GM21526 (cell line): ENCODE measurements at regions not wholly inside any gene's neighbourhood (a gene's known extent, or its start where the extent isn't known, plus 50 kb on each side); places are given as distances from the start of the nearest gene placed in this dataset.

Experiments
- ATAC-seq: cut with Tn5 transposase; IDR thresholded peaks from one replicate; pipeline ENCODE4 v1.9.1; 2021; ENCODE audit warnings: moderate library complexity; ENCODE audit not compliant: unreplicated experiment, low FRiP score

GRCh38 chr2:118479020-118479419, 368.4 kb downstream of the EN1 start:
- ATAC-seq = no peak

- ATAC-seq = no peak
These were observed 370.2 kb downstream of the EN1 start for GRCh38 chr2:118477111-118477862.

DNA sequence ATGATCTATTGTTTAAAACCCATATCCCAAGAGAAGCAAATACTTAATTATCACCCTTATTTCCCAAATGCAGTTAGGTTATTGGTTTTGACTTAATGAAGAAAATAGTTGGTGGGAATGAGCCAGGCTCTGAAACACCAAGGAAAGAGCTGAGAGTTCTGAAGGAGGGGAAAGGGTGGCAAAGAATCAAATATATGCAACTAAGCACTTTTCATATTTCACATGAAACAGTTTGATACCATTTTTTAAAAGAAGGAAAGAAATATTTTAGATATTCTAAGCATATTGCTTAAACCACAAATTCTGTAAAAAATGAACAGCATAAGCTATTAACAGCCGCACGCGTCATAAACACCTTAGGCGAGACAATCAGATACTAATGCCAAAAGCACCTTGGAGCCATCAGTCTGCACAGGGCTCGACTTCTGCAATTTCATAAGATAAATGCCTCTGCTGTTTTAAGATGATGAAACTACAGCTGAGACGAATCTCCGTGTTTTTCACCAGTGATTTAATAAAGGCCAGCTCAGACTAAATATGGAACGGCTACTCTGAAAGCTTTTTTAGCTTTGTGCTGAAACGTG, 371.7 kb downstream of the EN1 start:
- no peak for ATAC-seq

GRCh38 chr2:118474541-118474920, 372.9 kb downstream of the EN1 start:
- no peak for ATAC-seq

DNA sequence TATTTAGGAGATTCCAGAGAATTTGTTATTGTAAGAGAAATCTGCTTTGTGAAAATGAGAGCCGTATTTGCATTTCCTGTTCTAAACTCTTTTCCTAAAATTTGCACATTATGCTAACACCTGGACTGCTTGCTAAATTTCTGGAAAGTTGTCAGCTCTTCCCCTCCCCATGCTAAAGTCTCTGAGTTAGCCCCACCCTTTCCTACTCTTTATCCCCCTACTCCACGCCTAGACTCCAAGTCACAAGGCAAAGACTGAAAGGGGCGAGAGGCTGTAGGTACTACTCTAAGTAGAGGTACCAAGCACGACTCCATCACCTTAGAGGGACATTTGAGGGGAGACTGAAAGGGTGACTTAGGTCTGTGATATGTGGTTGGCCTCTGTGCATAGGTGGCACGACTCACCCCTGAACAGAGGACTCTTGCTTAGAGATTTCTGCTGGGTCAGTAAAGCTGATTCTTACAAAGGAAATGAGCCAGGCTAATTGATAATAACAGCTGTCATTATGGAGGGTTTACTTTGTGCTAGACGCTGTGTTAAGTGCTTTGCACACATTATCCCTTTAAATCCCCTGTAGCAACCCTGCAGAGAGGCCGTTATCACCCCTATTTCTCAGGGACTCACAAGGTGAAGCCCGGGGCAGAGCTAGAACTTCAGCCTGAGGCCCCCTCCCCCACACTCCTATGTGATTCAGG, 373.5 kb downstream of the EN1 start:
- ATAC-seq = no peak

GRCh38 chr2:118473241-118473640, 374.2 kb downstream of the EN1 start:
- ATAC-seq = no peak

DNA sequence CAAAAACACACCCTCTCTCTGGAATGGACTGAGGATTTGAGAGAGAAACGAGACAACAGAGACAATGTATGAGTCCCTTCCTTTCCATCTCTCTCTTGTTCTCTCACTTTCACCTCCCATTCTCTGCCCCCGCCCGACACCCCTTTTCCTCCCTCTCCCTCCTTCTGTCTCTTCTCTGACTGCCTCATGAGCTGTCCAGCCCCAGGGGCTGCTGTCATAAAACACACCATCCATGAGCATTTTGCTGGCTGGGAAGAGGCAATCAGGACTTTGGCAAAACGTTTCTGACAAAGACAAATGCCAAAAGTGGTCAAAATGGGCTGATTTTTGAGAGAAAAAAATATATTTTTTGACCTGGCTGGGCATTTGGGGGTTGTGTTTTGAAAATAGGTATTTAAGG, 377.2 kb downstream of the EN1 start:
- no peak for ATAC-seq

DNA sequence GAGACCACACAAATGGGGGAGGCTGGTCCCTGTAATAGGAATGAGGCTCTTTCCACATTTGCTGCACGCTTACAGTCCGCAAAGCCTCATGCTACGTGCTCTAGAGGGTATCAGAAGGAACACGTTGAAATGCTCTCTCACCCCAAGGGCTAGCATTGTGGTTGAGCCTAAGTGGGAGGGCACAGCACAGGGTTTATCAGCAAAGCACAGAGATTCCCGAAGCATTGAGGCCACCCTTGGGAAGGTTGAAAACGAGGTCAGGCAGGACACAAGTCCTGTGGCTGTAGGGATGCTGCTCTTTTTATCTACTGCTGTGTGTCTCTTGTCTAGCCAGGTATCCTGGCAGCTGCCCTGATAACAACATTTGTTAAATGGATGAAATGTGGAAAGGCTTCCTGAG, 378.3 kb downstream of the EN1 start:
- ATAC-seq = no peak

- no peak for ATAC-seq
These were observed 376.4 kb downstream of the INSIG2 start for GRCh38 chr2:118464546-118465265.

- no peak for ATAC-seq
These were observed 375.8 kb downstream of the INSIG2 start for GRCh38 chr2:118464046-118464445.

GRCh38 chr2:118460425-118460824, 372.2 kb downstream of the INSIG2 start:
- ATAC-seq = no peak

DNA sequence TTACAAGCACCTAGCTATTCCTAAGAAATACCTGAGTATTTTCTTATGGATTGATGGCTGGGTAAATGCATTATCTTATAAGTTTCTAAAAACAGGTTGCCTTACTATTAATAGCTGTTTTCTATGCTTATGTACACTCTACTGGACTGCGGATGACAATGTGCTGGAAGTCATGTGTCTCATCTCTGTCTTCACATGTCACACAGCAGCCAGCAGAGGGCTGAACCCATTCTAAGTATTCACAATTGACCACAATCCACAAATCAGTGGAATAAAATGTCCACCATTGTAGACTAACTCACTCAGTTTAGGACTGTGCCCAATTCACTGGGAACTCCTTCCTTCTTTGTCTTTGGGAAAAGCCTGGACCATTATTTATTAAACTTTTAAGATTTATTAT, 371.2 kb downstream of the INSIG2 start:
- no peak for ATAC-seq

DNA sequence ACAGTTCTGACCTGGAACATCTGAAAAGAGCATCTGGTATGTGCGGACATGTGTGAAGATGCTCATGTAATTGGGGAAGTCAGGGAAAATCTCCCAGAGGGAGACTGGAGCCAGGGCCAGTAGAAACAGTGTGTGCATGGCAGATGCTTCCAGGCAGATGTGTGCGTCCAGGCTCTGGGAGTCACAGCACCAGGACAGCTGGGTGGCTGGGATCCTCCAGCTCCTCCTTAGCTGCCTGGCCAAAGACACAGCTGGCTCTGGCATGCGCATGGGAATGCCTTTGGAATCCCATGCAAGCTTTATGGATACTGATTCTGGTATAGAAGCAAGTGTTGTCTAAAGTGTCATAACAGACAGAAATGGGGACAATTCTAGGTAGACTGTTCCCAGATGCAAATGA, 369.7 kb downstream of the INSIG2 start:
- no peak for ATAC-seq

DNA sequence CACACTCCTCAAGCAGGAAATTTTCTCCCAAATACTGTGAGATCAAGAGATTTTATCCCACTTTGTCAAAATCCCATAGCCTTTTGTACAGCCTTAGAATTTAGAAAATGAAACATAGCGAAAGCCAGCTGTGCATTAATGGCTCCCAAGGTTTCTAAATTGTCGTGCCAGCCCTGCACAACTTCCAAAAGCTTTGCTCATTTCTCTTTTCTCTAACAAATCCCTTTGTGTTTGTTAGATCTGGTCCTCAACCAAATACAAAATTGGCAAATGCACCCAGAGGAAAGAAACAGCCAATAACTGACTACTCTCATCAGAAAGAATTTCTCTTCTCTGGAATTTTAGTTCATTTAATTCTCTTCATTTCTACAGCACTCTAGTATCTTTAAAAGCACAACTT, 361.1 kb downstream of the INSIG2 start:
- no peak for ATAC-seq

DNA sequence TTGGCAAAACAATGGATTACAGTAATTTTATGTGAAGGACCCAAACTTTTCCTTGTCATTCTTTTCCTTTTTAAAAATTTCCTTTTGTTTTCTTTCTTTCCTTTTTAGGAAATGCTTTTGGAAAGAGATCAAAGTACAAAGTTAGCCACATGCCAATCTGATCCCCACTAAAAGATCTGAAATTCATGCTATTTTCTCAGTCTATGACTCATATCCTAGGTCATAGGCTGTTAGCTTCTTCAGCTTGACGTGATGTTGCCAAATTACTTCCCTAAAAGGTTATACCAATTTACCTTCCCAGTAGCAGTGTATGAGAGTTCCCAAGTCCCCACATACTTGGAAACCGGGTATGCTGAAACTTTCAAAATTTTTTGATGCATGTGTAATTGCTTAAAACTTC, 355.3 kb downstream of the INSIG2 start:
- no peak for ATAC-seq

- ATAC-seq = no peak
These were observed 354.8 kb downstream of the INSIG2 start for GRCh38 chr2:118442996-118443553.

- no peak for ATAC-seq
These were observed 353.8 kb downstream of the INSIG2 start for GRCh38 chr2:118442046-118442445.

DNA sequence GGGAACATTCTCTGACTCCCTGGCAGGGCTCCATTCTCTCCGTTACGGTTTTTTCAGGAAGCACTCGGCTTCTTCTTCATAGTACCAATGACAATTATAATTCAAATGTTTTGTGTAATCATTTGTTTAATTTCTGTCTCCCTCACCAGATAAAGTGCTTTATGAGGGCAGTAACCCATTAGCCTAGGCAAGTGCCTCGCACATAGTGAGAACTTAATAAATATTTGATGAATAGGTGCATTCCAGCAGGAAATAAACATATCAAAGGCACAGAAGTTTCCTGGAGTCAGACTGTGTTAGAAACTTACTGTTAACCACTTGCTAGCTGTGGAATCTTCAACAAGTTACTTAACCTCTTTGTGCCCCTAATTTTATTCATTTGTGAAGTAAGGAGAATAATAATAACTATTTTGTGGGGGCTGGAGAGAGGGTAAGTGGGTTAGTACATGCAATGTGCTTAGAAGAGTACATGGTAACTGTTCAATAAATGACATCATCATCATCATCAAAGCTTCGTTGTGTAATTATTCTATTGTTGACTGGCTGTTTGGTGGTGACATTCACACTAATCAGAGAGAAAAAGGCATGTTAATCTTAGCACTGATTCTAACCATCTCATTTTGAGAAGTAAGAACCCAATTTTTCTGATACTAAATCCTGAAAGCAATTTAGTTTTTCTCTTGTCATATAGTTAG, 352.3 kb downstream of the INSIG2 start:
- no peak for ATAC-seq

- no peak for ATAC-seq
These were observed 349.2 kb downstream of the INSIG2 start for GRCh38 chr2:118437501-118437900.

GRCh38 chr2:118431997-118432396, 343.7 kb downstream of the INSIG2 start:
- no peak for ATAC-seq
